B cell (primary cell): ENCODE measurements at regions not wholly inside any gene's neighbourhood (a gene's known extent, or its start where the extent isn't known, plus 50 kb on each side); places are given as distances from the start of the nearest gene placed in this dataset.

Source experiments
- EZH2 ChIP-seq: IDR thresholded peaks from 2 replicates; pipeline ENCODE4 v1.6.1; 2012; ENCODE audit warnings: borderline replicate concordance, low read depth, mild to moderate bottlenecking, moderate library complexity, low read length; ENCODE audit not compliant: insufficient read depth, poor library complexity, severe bottlenecking
- TF ChIP-seq, protein P1 (sequence below): fragments of 200-600 bp; IDR thresholded peaks from one replicate; pipeline ENCODE4 v1.8.0; 2022; ENCODE audit warnings: antibody characterized with exemption, mild to moderate bottlenecking

- TF ChIP-seq, protein P1, sequence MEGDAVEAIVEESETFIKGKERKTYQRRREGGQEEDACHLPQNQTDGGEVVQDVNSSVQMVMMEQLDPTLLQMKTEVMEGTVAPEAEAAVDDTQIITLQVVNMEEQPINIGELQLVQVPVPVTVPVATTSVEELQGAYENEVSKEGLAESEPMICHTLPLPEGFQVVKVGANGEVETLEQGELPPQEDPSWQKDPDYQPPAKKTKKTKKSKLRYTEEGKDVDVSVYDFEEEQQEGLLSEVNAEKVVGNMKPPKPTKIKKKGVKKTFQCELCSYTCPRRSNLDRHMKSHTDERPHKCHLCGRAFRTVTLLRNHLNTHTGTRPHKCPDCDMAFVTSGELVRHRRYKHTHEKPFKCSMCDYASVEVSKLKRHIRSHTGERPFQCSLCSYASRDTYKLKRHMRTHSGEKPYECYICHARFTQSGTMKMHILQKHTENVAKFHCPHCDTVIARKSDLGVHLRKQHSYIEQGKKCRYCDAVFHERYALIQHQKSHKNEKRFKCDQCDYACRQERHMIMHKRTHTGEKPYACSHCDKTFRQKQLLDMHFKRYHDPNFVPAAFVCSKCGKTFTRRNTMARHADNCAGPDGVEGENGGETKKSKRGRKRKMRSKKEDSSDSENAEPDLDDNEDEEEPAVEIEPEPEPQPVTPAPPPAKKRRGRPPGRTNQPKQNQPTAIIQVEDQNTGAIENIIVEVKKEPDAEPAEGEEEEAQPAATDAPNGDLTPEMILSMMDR, result no peak
- no peak for TF ChIP-seq EZH2
Measured at GRCh38 chr13:72198042-72198441, 331.0 kb upstream of the DACH1 start.
